ENCODE measurements at regions not wholly inside any gene's neighbourhood (a gene's known extent, or its start where the extent isn't known, plus 50 kb on each side); places are given as distances from the start of the nearest gene placed in this dataset.

- Histone ChIP-seq H3K36me3 (ENCODE audit: control insufficient read depth, insufficient read depth, low read length) (no peaks in the 10 kb centered on the region), H3K9me3 (ENCODE audit: control insufficient read depth, insufficient read depth, low read depth, low read length) (0 out of 2 replicates have a peak, but pooled peaks cover 2% of the 10 kb centered on the region), H3K4me1 (ENCODE audit: control insufficient read depth, insufficient read depth, low read length) (peaks cover 9% of the 10 kb centered on the region; the same call in 1 of the 2 replicates), H3K27ac (ENCODE audit: low read depth, low read length) (no peak overlapping the region), H3K4me3 (ENCODE audit: low read depth, low read length) (no peak overlapping the region), H3K27me3 (ENCODE audit: control insufficient read depth, insufficient read depth, low read length) (no peaks in the 10 kb centered on the region), H3K9ac (ENCODE audit: low read length) (no peak overlapping the region)
These were observed 273.5 kb upstream of the SEMA6D start for GRCh38 chr15:47443839-47444238.

- peaks cover 4% of the 10 kb centered on the region; the same call in 1 of the 2 replicates for H3K4me1 ChIP-seq (ENCODE audit: control insufficient read depth, insufficient read depth, low read length)
- no peaks in the 10 kb centered on the region for H3K36me3 ChIP-seq (ENCODE audit: control insufficient read depth, insufficient read depth, low read length)
- no peak overlapping the region for H3K27ac ChIP-seq (ENCODE audit: low read depth, low read length)
- H3K9ac ChIP-seq (ENCODE audit: low read length): no peak overlapping the region
- 0 out of 2 replicates have a peak, but pooled peaks cover 2% of the 10 kb centered on the region for H3K9me3 ChIP-seq (ENCODE audit: control insufficient read depth, insufficient read depth, low read depth, low read length)
- no peak overlapping the region for H3K4me3 ChIP-seq (ENCODE audit: low read depth, low read length)
- H3K27me3 ChIP-seq (ENCODE audit: control insufficient read depth, insufficient read depth, low read length): no peaks in the 10 kb centered on the region
These were observed 271.4 kb upstream of the SEMA6D start for GRCh38 chr15:47445723-47446392.

- Histone ChIP-seq H3K9me3 (ENCODE audit: control insufficient read depth, insufficient read depth, low read depth, low read length) (no peaks in the 10 kb centered on the region), H3K27me3 (ENCODE audit: control insufficient read depth, insufficient read depth, low read length) (no peaks in the 10 kb centered on the region), H3K27ac (ENCODE audit: low read depth, low read length) (no peak overlapping the region), H3K9ac (ENCODE audit: low read length) (no peak overlapping the region), H3K4me1 (ENCODE audit: control insufficient read depth, insufficient read depth, low read length) (no peaks in the 10 kb centered on the region), H3K36me3 (ENCODE audit: control insufficient read depth, insufficient read depth, low read length) (no peaks in the 10 kb centered on the region), H3K4me3 (ENCODE audit: low read depth, low read length) (no peak overlapping the region)
These were observed 256.3 kb upstream of the SEMA6D start for GRCh38 chr15:47460795-47461573.

- Histone ChIP-seq H3K9ac (ENCODE audit: low read length) (no peak overlapping the region), H3K4me1 (ENCODE audit: control insufficient read depth, insufficient read depth, low read length) (no peaks in the 10 kb centered on the region), H3K4me3 (ENCODE audit: low read depth, low read length) (no peak overlapping the region), H3K36me3 (ENCODE audit: control insufficient read depth, insufficient read depth, low read length) (no peaks in the 10 kb centered on the region), H3K27me3 (ENCODE audit: control insufficient read depth, insufficient read depth, low read length) (no peaks in the 10 kb centered on the region), H3K9me3 (ENCODE audit: control insufficient read depth, insufficient read depth, low read depth, low read length) (no peaks in the 10 kb centered on the region), H3K27ac (ENCODE audit: low read depth, low read length) (no peak overlapping the region)
These were observed 255.6 kb upstream of the SEMA6D start for GRCh38 chr15:47461652-47462141.

GRCh38 chr15:47466357-47466756 is 250.9 kb upstream of the SEMA6D start:
- H3K9ac ChIP-seq (ENCODE audit: low read length): no peak overlapping the region
- no peak overlapping the region for H3K4me3 ChIP-seq (ENCODE audit: low read depth, low read length)
- no peaks in the 10 kb centered on the region for H3K4me1 ChIP-seq (ENCODE audit: control insufficient read depth, insufficient read depth, low read length)
- H3K27ac ChIP-seq (ENCODE audit: low read depth, low read length): no peak overlapping the region
- H3K9me3 ChIP-seq (ENCODE audit: control insufficient read depth, insufficient read depth, low read depth, low read length): no peaks in the 10 kb centered on the region
- no peaks in the 10 kb centered on the region for H3K36me3 ChIP-seq (ENCODE audit: control insufficient read depth, insufficient read depth, low read length)
- H3K27me3 ChIP-seq (ENCODE audit: control insufficient read depth, insufficient read depth, low read length): no peaks in the 10 kb centered on the region

GRCh38 chr15:47470983-47471382 is 246.3 kb upstream of the SEMA6D start:
- Histone ChIP-seq H3K9me3 (ENCODE audit: control insufficient read depth, insufficient read depth, low read depth, low read length) (no peaks in the 10 kb centered on the region; the same call in 1 of the 2 replicates), H3K27me3 (ENCODE audit: control insufficient read depth, insufficient read depth, low read length) (no peaks in the 10 kb centered on the region), H3K9ac (ENCODE audit: low read length) (no peak overlapping the region), H3K4me3 (ENCODE audit: low read depth, low read length) (no peak overlapping the region), H3K36me3 (ENCODE audit: control insufficient read depth, insufficient read depth, low read length) (no peaks in the 10 kb centered on the region), H3K27ac (ENCODE audit: low read depth, low read length) (no peak overlapping the region), H3K4me1 (ENCODE audit: control insufficient read depth, insufficient read depth, low read length) (no peaks in the 10 kb centered on the region)

- Histone ChIP-seq H3K27ac (ENCODE audit: low read depth, low read length) (no peak overlapping the region), H3K9me3 (ENCODE audit: control insufficient read depth, insufficient read depth, low read depth, low read length) (no peaks in the 10 kb centered on the region; the same call in 1 of the 2 replicates), H3K4me3 (ENCODE audit: low read depth, low read length) (no peak overlapping the region), H3K4me1 (ENCODE audit: control insufficient read depth, insufficient read depth, low read length) (no peaks in the 10 kb centered on the region), H3K27me3 (ENCODE audit: control insufficient read depth, insufficient read depth, low read length) (no peaks in the 10 kb centered on the region), H3K9ac (ENCODE audit: low read length) (no peak overlapping the region), H3K36me3 (ENCODE audit: control insufficient read depth, insufficient read depth, low read length) (no peaks in the 10 kb centered on the region)
These were observed 244.1 kb upstream of the SEMA6D start for GRCh38 chr15:47473106-47473725.

GRCh38 chr15:47473832-47474231 is 243.5 kb upstream of the SEMA6D start:
- no peak overlapping the region for H3K27ac ChIP-seq (ENCODE audit: low read depth, low read length)
- H3K4me3 ChIP-seq (ENCODE audit: low read depth, low read length): no peak overlapping the region
- no peak overlapping the region for H3K9ac ChIP-seq (ENCODE audit: low read length)
- no peaks in the 10 kb centered on the region for H3K4me1 ChIP-seq (ENCODE audit: control insufficient read depth, insufficient read depth, low read length)
- no peaks in the 10 kb centered on the region for H3K36me3 ChIP-seq (ENCODE audit: control insufficient read depth, insufficient read depth, low read length)
- no peaks in the 10 kb centered on the region for H3K27me3 ChIP-seq (ENCODE audit: control insufficient read depth, insufficient read depth, low read length)
- no peaks in the 10 kb centered on the region; the same call in 1 of the 2 replicates for H3K9me3 ChIP-seq (ENCODE audit: control insufficient read depth, insufficient read depth, low read depth, low read length)

GRCh38 chr15:47475336-47475735 is 242.0 kb upstream of the SEMA6D start:
- Histone ChIP-seq H3K9me3 (ENCODE audit: control insufficient read depth, insufficient read depth, low read depth, low read length) (no peaks in the 10 kb centered on the region; the same call in 1 of the 2 replicates), H3K4me1 (ENCODE audit: control insufficient read depth, insufficient read depth, low read length) (no peaks in the 10 kb centered on the region), H3K4me3 (ENCODE audit: low read depth, low read length) (no peak overlapping the region), H3K27ac (ENCODE audit: low read depth, low read length) (no peak overlapping the region), H3K36me3 (ENCODE audit: control insufficient read depth, insufficient read depth, low read length) (no peaks in the 10 kb centered on the region), H3K9ac (ENCODE audit: low read length) (no peak overlapping the region), H3K27me3 (ENCODE audit: control insufficient read depth, insufficient read depth, low read length) (no peaks in the 10 kb centered on the region)

- Histone ChIP-seq H3K9ac (ENCODE audit: low read length) (no peak overlapping the region), H3K27ac (ENCODE audit: low read depth, low read length) (no peak overlapping the region), H3K36me3 (ENCODE audit: control insufficient read depth, insufficient read depth, low read length) (no peaks in the 10 kb centered on the region)
These were observed 240.0 kb upstream of the SEMA6D start for GRCh38 chr15:47477341-47477740.

GRCh38 chr15:47484059-47484458 is 233.2 kb upstream of the SEMA6D start:
- Histone ChIP-seq H3K9me3 (ENCODE audit: control insufficient read depth, insufficient read depth, low read depth, low read length) (no peaks in the 10 kb centered on the region), H3K4me1 (ENCODE audit: control insufficient read depth, insufficient read depth, low read length) (no peaks in the 10 kb centered on the region), H3K36me3 (ENCODE audit: control insufficient read depth, insufficient read depth, low read length) (no peaks in the 10 kb centered on the region), H3K9ac (ENCODE audit: low read length) (no peak overlapping the region), H3K27me3 (ENCODE audit: control insufficient read depth, insufficient read depth, low read length) (no peaks in the 10 kb centered on the region), H3K27ac (ENCODE audit: low read depth, low read length) (no peak overlapping the region), H3K4me3 (ENCODE audit: low read depth, low read length) (no peak overlapping the region)

More at GRCh38 chr15:47477341-47477740, 240.0 kb upstream of the SEMA6D start:
- Histone ChIP-seq H3K4me1 (ENCODE audit: control insufficient read depth, insufficient read depth, low read length) (no peaks in the 10 kb centered on the region), H3K27me3 (ENCODE audit: control insufficient read depth, insufficient read depth, low read length) (no peaks in the 10 kb centered on the region), H3K4me3 (ENCODE audit: low read depth, low read length) (no peak overlapping the region), H3K9me3 (ENCODE audit: control insufficient read depth, insufficient read depth, low read depth, low read length) (no peaks in the 10 kb centered on the region; the same call in 1 of the 2 replicates)

Data from HUES6 (cell line).